Right lobe of liver (tissue), 6 donors: ENCODE measurements at regions not wholly inside any gene's neighbourhood (a gene's known extent, or its start where the extent isn't known, plus 50 kb on each side); places are given as distances from the start of the nearest gene placed in this dataset.

Source experiments
- ATAC-seq, 4 donors: fragments of 200-7000 bp; cut with Tn5 transposase; one replicate each; pipeline ENCODE4 v1.9.1; 2020; ENCODE audit warnings: mild to moderate bottlenecking in 4 of 4, moderate library complexity in 4 of 4
- DNase-seq, 3 donors: peaks; one replicate each; pipeline ENCODE4 v3.0.0-alpha.2; 2020
- H3K27ac ChIP-seq, 3 donors: fragments of 200-600 bp; one replicate each; pipeline ENCODE4 v1.8.0; 2022
- H3K27me3 ChIP-seq, 2 donors: fragments of 200-600 bp; one replicate each; pipeline ENCODE4 v1.8.0; 2022
- H3K36me3 ChIP-seq, 4 donors: fragments of 200-600 bp; sonication (generic) in 1 of 4; one replicate each; pipeline versions ENCODE4 v1.5.1 to v1.8.0; 2017 to 2022; ENCODE audit warnings: control low read depth in 1 of 4
- H3K4me1 ChIP-seq, 4 donors: fragments of 200-600 bp; sonication (generic) in 1 of 4; one replicate each; pipeline versions ENCODE4 v1.5.1 to v1.8.0; 2017 to 2022; ENCODE audit warnings: control low read depth in 1 of 4
- H3K4me3 ChIP-seq, 3 donors: fragments of 200-600 bp; one replicate each; pipeline ENCODE4 v1.8.0; 2022
- H3K9me3 ChIP-seq, 4 donors: fragments of 200-600 bp; sonication (generic) in 1 of 4; one replicate each; pipeline versions ENCODE4 v1.5.1 to v1.8.0; 2017 to 2022; ENCODE audit warnings: control low read depth in 1 of 4
- CTCF ChIP-seq, 4 donors: fragments of 200-600 bp in 3 of 4; fragments of 450-650 bp in 1 of 4; IDR thresholded peaks; one replicate each; pipeline versions ENCODE4 v1.5.1 to v1.8.0; 2016 to 2022; ENCODE audit warnings: antibody characterized with exemption in 4 of 4, mild to moderate bottlenecking in 2 of 4
- POLR2A ChIP-seq: fragments of 450-650 bp; IDR thresholded peaks from one replicate; pipeline ENCODE4 v1.6.1; 2017; ENCODE audit warnings: antibody characterized with exemption, mild to moderate bottlenecking
- WGBS: methylation state at CpG from one replicate; pipeline ENCODE4 v1.1.6; 2018; ENCODE audit warnings: low coverage, low lambda C conversion rate; ENCODE audit not compliant: insufficient coverage; ENCODE audit errors: missing lambda C conversion rate; 5-methylcytosine and 5-hydroxymethylcytosine counted together
- intact Hi-C, 2 donors: fragments of 100-400 bp; cut with DNase I; formaldehyde crosslinking; loops; one replicate each; pipeline versions ENCODE4 v1.11.2 to v1.14.1; 2022
- donor health status: DM: no; HTN: yes; CAD: no.
- donor health status: DM: no; HTN: no; CAD: no.
- donor health status: DM: no; HTN: no; CAD: no.
- donor health status: DM: no; HTN: yes; CAD: no.
- donor health status: DM: no; HTN: yes; CAD: no.

- Histone ChIP-seq H3K36me3 (no peaks in the 10 kb centered on the region), H3K4me3 (no peak overlapping the region), H3K4me1 (no peaks in the 10 kb centered on the region), H3K27ac (no peak overlapping the region), H3K9me3 (no peaks in the 10 kb centered on the region), H3K27me3 (no peaks in the 10 kb centered on the region)
- WGBS, result 50% methylated on average over 8 of the region's 8 CpGs
- ATAC-seq, result no peak
- TF ChIP-seq CTCF (IDR thresholded peaks at IDR 0.05) (no peak), POLR2A (no peak)
- intact Hi-C loops, result no loop called here
- no peak for DNase-seq
These were observed 1521.5 kb upstream of the ZEB2 start for GRCh38 chr2:146041274-146041910.

- Histone ChIP-seq H3K4me3 (no peak overlapping the region), H3K27me3 (no peaks in the 10 kb centered on the region), H3K27ac (no peak overlapping the region), H3K36me3 (no peaks in the 10 kb centered on the region), H3K4me1 (no peaks in the 10 kb centered on the region), H3K9me3 (no peaks in the 10 kb centered on the region)
- intact Hi-C loops, result no loop called here
- ATAC-seq, result no peak
- TF ChIP-seq POLR2A, result no peak
- no peak for TF ChIP-seq CTCF (IDR thresholded peaks at IDR 0.05)
- WGBS, result 63% methylated on average over 3 of the region's 3 CpGs
- DNase-seq, result no peak
These were observed 1520.1 kb upstream of the ZEB2 start for GRCh38 chr2:146040051-146040450.

GRCh38 chr2:146038014-146038413 lies 1518.1 kb upstream of the ZEB2 start:
- H3K9me3 ChIP-seq, result no peaks in the 10 kb centered on the region
- TF ChIP-seq CTCF (IDR thresholded peaks at IDR 0.05) (no peak), POLR2A (no peak)
- H3K36me3 ChIP-seq, result no peaks in the 10 kb centered on the region
- H3K4me1 ChIP-seq, result no peaks in the 10 kb centered on the region
- intact Hi-C loops, result no loop called here
- DNase-seq (no peak), ATAC-seq (no peak)
- H3K27me3 ChIP-seq, result no peaks in the 10 kb centered on the region
- 61% methylated on average over 1 of the region's 1 CpG for WGBS
- no peak overlapping the region for H3K27ac ChIP-seq
- H3K4me3 ChIP-seq, result no peak overlapping the region

- no peak for TF ChIP-seq POLR2A
- no peak for TF ChIP-seq CTCF (IDR thresholded peaks at IDR 0.05)
- no peak for ATAC-seq
- WGBS, result 71% methylated on average over 7 of the region's 7 CpGs
- Histone ChIP-seq H3K9me3 (no peaks in the 10 kb centered on the region), H3K27ac (no peak overlapping the region), H3K27me3 (no peaks in the 10 kb centered on the region), H3K36me3 (no peaks in the 10 kb centered on the region), H3K4me1 (no peaks in the 10 kb centered on the region), H3K4me3 (no peak overlapping the region)
- intact Hi-C loops, result no loop called here
- no peak for DNase-seq
These were observed 1517.5 kb upstream of the ZEB2 start for GRCh38 chr2:146037334-146037870.
